HCT116 (cell line): ENCODE measurements at regions not wholly inside any gene's neighbourhood (a gene's known extent, or its start where the extent isn't known, plus 50 kb on each side); places are given as distances from the start of the nearest gene placed in this dataset.
A peak's percentile ranks its signal among the peaks of the same experiment; 100 is the strongest.

Source experiments
- ATAC-seq: fragments of 200-7000 bp; cut with Tn5 transposase; 2 replicates; pipeline ENCODE4 v1.9.1; 2020; ENCODE audit warnings: mild to moderate bottlenecking, moderate library complexity
- BruUV-seq: library from RNA; stranded (reverse); fragments of 400-500 nt; replicated peaks from 2 replicates; lab custom pipeline; 2021; lab: Mats Ljungman, UMichigan
- CTCF ChIA-PET: fragments of 300-600 bp; sonication (Branson Sonifier 250); formaldehyde crosslinking; loops from one replicate; lab custom pipeline; 2021; ENCODE audit warnings: antibody characterized with exemption; lab: Charles Lee
- POLR2A ChIA-PET: fragments of 300-600, 350-600 bp; sonication (Branson Sonifier 250); formaldehyde crosslinking; loops from one replicate; lab custom pipeline; 2021; ENCODE audit warnings: antibody characterized with exemption; lab: Charles Lee
- RAD21 ChIA-PET, 2 experiments: fragments of 300-600 bp; sonication (Branson Sonifier 250); formaldehyde crosslinking; loops; one replicate each; lab custom pipeline; 2023; ENCODE audit warnings: low total read pairs in 2 of 2; ENCODE audit not compliant: uncharacterized antibody in 2 of 2, unreplicated experiment in 2 of 2, low non-redundant PET in 1 of 2; lab: Charles Lee
- DNase-seq: peaks from one replicate; pipeline ENCODE4 v3.0.0-alpha.2; 2010; ENCODE audit warnings: low read depth, low spot score
- H2AFZ ChIP-seq: fragments of 200-600 bp; shearing (Covaris generic), sonication (generic); 2 replicates; pipeline ENCODE4 v1.6.1; 2017; ENCODE audit warnings: low read depth, mixed run types, mixed read lengths, antibody characterized with exemption, low read length; ENCODE audit not compliant: poor library complexity, severe bottlenecking
- H3K27ac ChIP-seq: 2 replicates; pipeline ENCODE4 v1.5.1; 2012; ENCODE audit warnings: low read depth, low read length
- H3K27me3 ChIP-seq: fragments of 200-600 bp; sonication (generic); 2 replicates; pipeline ENCODE4 v1.6.1; 2016; ENCODE audit warnings: mixed run types, low read length, mixed read lengths; ENCODE audit not compliant: insufficient read depth
- H3K36me3 ChIP-seq, 2 experiments: fragments of 200-500 bp in 1 of 2; fragments of 200-600 bp in 1 of 2; sonication (Bioruptor generic) in 1 of 2; sonication (generic) in 1 of 2; 2 replicates each; pipeline versions ENCODE4 v1.5.1 to v1.6.1; 2014 to 2016; ENCODE audit warnings: low read length in 2 of 2, inconsistent platforms in 1 of 2, mixed read lengths in 1 of 2, mixed run types in 1 of 2; ENCODE audit not compliant: insufficient read depth in 2 of 2, control insufficient read depth in 1 of 2
- H3K4me1 ChIP-seq, 2 experiments: fragments of 200-600 bp in 1 of 2; sonication (generic) in 1 of 2; 2 replicates each; pipeline versions ENCODE4 v1.5.1 to v1.6.1; 2012 to 2017; ENCODE audit warnings: low read length in 2 of 2, inconsistent platforms in 1 of 2, mild to moderate bottlenecking in 1 of 2, mixed read lengths in 1 of 2, mixed run types in 1 of 2, moderate library complexity in 1 of 2; ENCODE audit not compliant: insufficient read depth in 2 of 2, control insufficient read depth in 1 of 2
- H3K4me2 ChIP-seq: fragments of 200-600 bp; sonication (generic); 2 replicates; pipeline ENCODE4 v1.6.1; 2017; ENCODE audit warnings: mixed run types, low read length, mixed read lengths
- H3K4me3 ChIP-seq, 2 experiments: fragments of 200-600 bp in 1 of 2; sonication (generic) in 1 of 2; replicated peaks in 1 of 2; 2 replicates each; pipeline ENCODE4 v1.5.1; 2011 to 2016; ENCODE audit warnings: low read length in 2 of 2, control low read depth in 1 of 2, low read depth in 1 of 2, mild to moderate bottlenecking in 1 of 2, mixed read lengths in 1 of 2, mixed run types in 1 of 2
- H3K79me2 ChIP-seq: fragments of 200-600 bp; sonication (generic); 2 replicates; pipeline ENCODE4 v1.6.1; 2017; ENCODE audit warnings: mild to moderate bottlenecking, mixed run types, low read length, moderate library complexity, mixed read lengths; ENCODE audit not compliant: insufficient read depth
- H3K9ac ChIP-seq: fragments of 200-600 bp; sonication (generic); 2 replicates; pipeline ENCODE4 v1.6.1; 2016; ENCODE audit warnings: low read length, mixed read lengths
- H3K9me2 ChIP-seq: fragments of 200-600 bp; sonication (generic), shearing (Covaris generic); 2 replicates; pipeline ENCODE4 v1.6.1; 2017; ENCODE audit warnings: mixed run types, mild to moderate bottlenecking, moderate library complexity; ENCODE audit not compliant: insufficient read depth
- H3K9me3 ChIP-seq, 2 experiments: fragments of 200-500 bp in 1 of 2; fragments of 200-600 bp in 1 of 2; sonication (Bioruptor generic) in 1 of 2; sonication (generic) in 1 of 2; 2 replicates each; pipeline ENCODE4 v1.6.1; 2014 to 2017; ENCODE audit warnings: low read length in 2 of 2, mixed read lengths in 2 of 2, inconsistent platforms in 1 of 2, low read depth in 1 of 2, mild to moderate bottlenecking in 1 of 2, mixed run types in 1 of 2, moderate library complexity in 1 of 2; ENCODE audit not compliant: control insufficient read depth in 1 of 2, insufficient read depth in 1 of 2
- H4K20me1 ChIP-seq: fragments of 200-600 bp; sonication (generic), shearing (Covaris generic); 2 replicates; pipeline ENCODE4 v1.6.1; 2017; ENCODE audit warnings: mixed run types, mild to moderate bottlenecking, moderate library complexity; ENCODE audit not compliant: insufficient read depth
- CBX3 ChIP-seq: IDR thresholded peaks from 2 replicates; pipeline ENCODE4 v1.6.1; 2012; ENCODE audit warnings: low read depth
- EGR1 ChIP-seq: IDR thresholded peaks from 2 replicates; pipeline ENCODE4 v1.6.1; 2012; ENCODE audit warnings: low read depth
- ELF1 ChIP-seq: IDR thresholded peaks from 2 replicates; pipeline ENCODE4 v1.6.1; 2012; ENCODE audit warnings: low read depth, borderline replicate concordance
- EZH2 ChIP-seq: fragments of 200-600 bp; sonication (generic); IDR thresholded peaks from 2 replicates; pipeline ENCODE4 v1.6.1; 2017; ENCODE audit warnings: antibody characterized with exemption, mixed run types
- EZH2phosphoT487 ChIP-seq: fragments of 200-600 bp; IDR thresholded peaks from 2 replicates; pipeline ENCODE4 v1.6.1; 2018; ENCODE audit warnings: antibody characterized with exemption, borderline replicate concordance
- FOSL1 ChIP-seq: IDR thresholded peaks from 2 replicates; pipeline ENCODE4 v1.6.1; 2012; ENCODE audit warnings: low read depth
- JUND ChIP-seq: IDR thresholded peaks from 2 replicates; pipeline ENCODE4 v1.6.1; 2012
- POLR2A ChIP-seq: IDR thresholded peaks from 2 replicates; pipeline ENCODE4 v1.7.0; 2011; ENCODE audit warnings: borderline replicate concordance; ENCODE audit not compliant: insufficient read depth, insufficient read length; ENCODE audit errors: extremely low read depth
- POLR2AphosphoS5 ChIP-seq: IDR thresholded peaks from 2 replicates; pipeline ENCODE4 v1.6.1; 2011; ENCODE audit warnings: mild to moderate bottlenecking, low read depth, low read length, moderate library complexity
- RAD21 ChIP-seq: IDR thresholded peaks from 2 replicates; pipeline ENCODE4 v1.6.1; 2012; ENCODE audit warnings: low read depth, mild to moderate bottlenecking
- SIN3A ChIP-seq: IDR thresholded peaks from 2 replicates; pipeline ENCODE4 v1.6.1; 2012; ENCODE audit warnings: low read depth
- SRF ChIP-seq: IDR thresholded peaks from 2 replicates; pipeline ENCODE4 v1.6.1; 2012; ENCODE audit warnings: low read depth
- TCF7L2 ChIP-seq: IDR thresholded peaks from 2 replicates; pipeline ENCODE4 v1.7.0; 2011; ENCODE audit warnings: borderline replicate concordance, inconsistent platforms; ENCODE audit not compliant: insufficient read depth, insufficient read length; ENCODE audit errors: extremely low read depth
- YY1 ChIP-seq: IDR thresholded peaks from 2 replicates; pipeline ENCODE4 v1.6.1; 2011; ENCODE audit warnings: low read length, low read depth, moderate library complexity, mild to moderate bottlenecking; ENCODE audit not compliant: insufficient replicate concordance; ENCODE audit errors: extremely low read depth
- ZFX ChIP-seq: fragments of 450-650 bp; IDR thresholded peaks from 2 replicates; pipeline ENCODE4 v1.6.1; 2017
- ZNF274 ChIP-seq: fragments of 200-500 bp; sonication (Bioruptor generic); IDR thresholded peaks from 2 replicates; pipeline ENCODE4 v1.6.1; 2014; ENCODE audit warnings: mild to moderate bottlenecking, low read depth, low read length, inconsistent platforms
- intact Hi-C: fragments of 100-400 bp; cut with micrococcal nuclease; formaldehyde crosslinking; loops from 2 replicates; pipeline ENCODE4 v1.10.0; 2022
- TF ChIP-seq, protein P1 (sequence below): IDR thresholded peaks from 2 replicates; pipeline ENCODE4 v1.6.1; 2012
- TF ChIP-seq, protein P2 (sequence below): IDR thresholded peaks from 2 replicates; pipeline ENCODE4 v1.6.1; 2012; ENCODE audit warnings: low read depth
- TF ChIP-seq, protein P3 (sequence below): IDR thresholded peaks from 2 replicates; pipeline ENCODE4 v1.6.1; 2011; ENCODE audit warnings: mild to moderate bottlenecking, low read length, moderate library complexity; ENCODE audit not compliant: insufficient replicate concordance; ENCODE audit errors: extremely low read depth
- TF ChIP-seq, protein P4 (sequence below): IDR thresholded peaks from 2 replicates; pipeline ENCODE4 v1.6.1; 2012
- TF ChIP-seq, protein P5 (sequence below), 3 experiments: fragments of 200-600 bp in 1 of 3; sonication (generic) in 1 of 3; IDR thresholded peaks in 2 of 3; conservative IDR thresholded peaks in 1 of 3; 2 replicates each; pipeline ENCODE4 v1.5.1; 2012 to 2017; ENCODE audit warnings: low read depth in 2 of 3, low read length in 2 of 3, antibody characterized with exemption in 1 of 3, borderline replicate concordance in 1 of 3, control low read depth in 1 of 3, mild to moderate bottlenecking in 1 of 3, mixed read lengths in 1 of 3, mixed run types in 1 of 3, moderate library complexity in 1 of 3; ENCODE audit not compliant: insufficient read depth in 1 of 3

DNA sequence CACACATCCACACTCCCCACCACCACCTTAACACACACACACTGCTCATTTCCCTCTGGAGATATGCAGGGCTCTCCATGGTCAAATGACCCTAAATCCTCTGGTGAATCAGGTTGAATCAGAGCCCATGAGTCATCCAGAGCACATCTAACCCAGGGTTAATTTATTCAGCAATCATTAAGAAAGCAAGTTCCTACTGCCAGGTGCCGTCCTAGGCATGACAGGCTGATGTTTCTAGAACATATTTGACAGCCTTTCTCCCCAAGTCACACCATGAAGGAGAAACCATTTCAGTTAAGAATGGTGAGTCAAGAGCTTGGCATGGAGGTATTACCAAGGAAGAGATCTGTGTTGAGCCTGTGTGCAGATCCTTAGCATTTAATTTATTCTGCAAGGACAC is 194.3 kb upstream of the CAMK1G start:
- Histone ChIP-seq H3K4me1 (peaks cover 0 to 29% of the 10 kb centered on the region in 2 experiments; a peak in 2 of 4 replicates), H3K9ac (no peak overlapping the region), H3K36me3 (no peaks in the 10 kb centered on the region), H4K20me1 (no peaks in the 10 kb centered on the region), H3K9me3 (no peaks in the 10 kb centered on the region), H3K27me3 (no peaks in the 10 kb centered on the region), H3K4me2 (peak overlapping the region; percentile 40), H3K9me2 (no peaks in the 10 kb centered on the region), H3K4me3 (no peak overlapping the region), H3K27ac (no peak overlapping the region), H3K79me2 (no peaks in the 10 kb centered on the region), H2AFZ (no peak overlapping the region)
- intact Hi-C loops = loop anchor here (10.0 kb wide), 1 partner anchor 56 kb away; no protein-coding TSS in a partner anchor
- RAD21 ChIA-PET = no interaction called here
- CTCF ChIA-PET = no interaction called here
- BruUV-seq = no TSS peak
- ATAC-seq (peak; percentile 84), DNase-seq (peak; percentile 72)
- POLR2A ChIA-PET = no interaction called here
- TF ChIP-seq ZNF274 (no peak), ELF1 (no peak), JUND (peak; percentile 93), TCF7L2 (no peak), EGR1 (no peak), POLR2A (no peak), YY1 (no peak), SIN3A (peak; percentile 64; the same call in 1 of the 2 replicates), FOSL1 (peak; percentile 99), EZH2phosphoT487 (no peak), CBX3 (peak; percentile 80; the same call in 1 of the 2 replicates), EZH2 (no peak), SRF (peak; percentile 68; the same call in 1 of the 2 replicates), RAD21 (peak; percentile 18; the same call in 1 of the 2 replicates), POLR2AphosphoS5 (0 out of 2 replicates have a peak, but pooled peaks have one; percentile 32), ZFX (no peak)
- TF ChIP-seq, protein P1, sequence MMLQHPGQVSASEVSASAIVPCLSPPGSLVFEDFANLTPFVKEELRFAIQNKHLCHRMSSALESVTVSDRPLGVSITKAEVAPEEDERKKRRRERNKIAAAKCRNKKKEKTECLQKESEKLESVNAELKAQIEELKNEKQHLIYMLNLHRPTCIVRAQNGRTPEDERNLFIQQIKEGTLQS = no peak
- TF ChIP-seq, protein P2, sequence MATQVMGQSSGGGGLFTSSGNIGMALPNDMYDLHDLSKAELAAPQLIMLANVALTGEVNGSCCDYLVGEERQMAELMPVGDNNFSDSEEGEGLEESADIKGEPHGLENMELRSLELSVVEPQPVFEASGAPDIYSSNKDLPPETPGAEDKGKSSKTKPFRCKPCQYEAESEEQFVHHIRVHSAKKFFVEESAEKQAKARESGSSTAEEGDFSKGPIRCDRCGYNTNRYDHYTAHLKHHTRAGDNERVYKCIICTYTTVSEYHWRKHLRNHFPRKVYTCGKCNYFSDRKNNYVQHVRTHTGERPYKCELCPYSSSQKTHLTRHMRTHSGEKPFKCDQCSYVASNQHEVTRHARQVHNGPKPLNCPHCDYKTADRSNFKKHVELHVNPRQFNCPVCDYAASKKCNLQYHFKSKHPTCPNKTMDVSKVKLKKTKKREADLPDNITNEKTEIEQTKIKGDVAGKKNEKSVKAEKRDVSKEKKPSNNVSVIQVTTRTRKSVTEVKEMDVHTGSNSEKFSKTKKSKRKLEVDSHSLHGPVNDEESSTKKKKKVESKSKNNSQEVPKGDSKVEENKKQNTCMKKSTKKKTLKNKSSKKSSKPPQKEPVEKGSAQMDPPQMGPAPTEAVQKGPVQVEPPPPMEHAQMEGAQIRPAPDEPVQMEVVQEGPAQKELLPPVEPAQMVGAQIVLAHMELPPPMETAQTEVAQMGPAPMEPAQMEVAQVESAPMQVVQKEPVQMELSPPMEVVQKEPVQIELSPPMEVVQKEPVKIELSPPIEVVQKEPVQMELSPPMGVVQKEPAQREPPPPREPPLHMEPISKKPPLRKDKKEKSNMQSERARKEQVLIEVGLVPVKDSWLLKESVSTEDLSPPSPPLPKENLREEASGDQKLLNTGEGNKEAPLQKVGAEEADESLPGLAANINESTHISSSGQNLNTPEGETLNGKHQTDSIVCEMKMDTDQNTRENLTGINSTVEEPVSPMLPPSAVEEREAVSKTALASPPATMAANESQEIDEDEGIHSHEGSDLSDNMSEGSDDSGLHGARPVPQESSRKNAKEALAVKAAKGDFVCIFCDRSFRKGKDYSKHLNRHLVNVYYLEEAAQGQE = no peak
- TF ChIP-seq, protein P3, sequence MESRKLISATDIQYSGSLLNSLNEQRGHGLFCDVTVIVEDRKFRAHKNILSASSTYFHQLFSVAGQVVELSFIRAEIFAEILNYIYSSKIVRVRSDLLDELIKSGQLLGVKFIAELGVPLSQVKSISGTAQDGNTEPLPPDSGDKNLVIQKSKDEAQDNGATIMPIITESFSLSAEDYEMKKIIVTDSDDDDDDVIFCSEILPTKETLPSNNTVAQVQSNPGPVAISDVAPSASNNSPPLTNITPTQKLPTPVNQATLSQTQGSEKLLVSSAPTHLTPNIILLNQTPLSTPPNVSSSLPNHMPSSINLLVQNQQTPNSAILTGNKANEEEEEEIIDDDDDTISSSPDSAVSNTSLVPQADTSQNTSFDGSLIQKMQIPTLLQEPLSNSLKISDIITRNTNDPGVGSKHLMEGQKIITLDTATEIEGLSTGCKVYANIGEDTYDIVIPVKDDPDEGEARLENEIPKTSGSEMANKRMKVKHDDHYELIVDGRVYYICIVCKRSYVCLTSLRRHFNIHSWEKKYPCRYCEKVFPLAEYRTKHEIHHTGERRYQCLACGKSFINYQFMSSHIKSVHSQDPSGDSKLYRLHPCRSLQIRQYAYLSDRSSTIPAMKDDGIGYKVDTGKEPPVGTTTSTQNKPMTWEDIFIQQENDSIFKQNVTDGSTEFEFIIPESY = no peak
- TF ChIP-seq, protein P4, sequence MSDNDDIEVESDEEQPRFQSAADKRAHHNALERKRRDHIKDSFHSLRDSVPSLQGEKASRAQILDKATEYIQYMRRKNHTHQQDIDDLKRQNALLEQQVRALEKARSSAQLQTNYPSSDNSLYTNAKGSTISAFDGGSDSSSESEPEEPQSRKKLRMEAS = peak; percentile 80
- TF ChIP-seq, protein P5, sequence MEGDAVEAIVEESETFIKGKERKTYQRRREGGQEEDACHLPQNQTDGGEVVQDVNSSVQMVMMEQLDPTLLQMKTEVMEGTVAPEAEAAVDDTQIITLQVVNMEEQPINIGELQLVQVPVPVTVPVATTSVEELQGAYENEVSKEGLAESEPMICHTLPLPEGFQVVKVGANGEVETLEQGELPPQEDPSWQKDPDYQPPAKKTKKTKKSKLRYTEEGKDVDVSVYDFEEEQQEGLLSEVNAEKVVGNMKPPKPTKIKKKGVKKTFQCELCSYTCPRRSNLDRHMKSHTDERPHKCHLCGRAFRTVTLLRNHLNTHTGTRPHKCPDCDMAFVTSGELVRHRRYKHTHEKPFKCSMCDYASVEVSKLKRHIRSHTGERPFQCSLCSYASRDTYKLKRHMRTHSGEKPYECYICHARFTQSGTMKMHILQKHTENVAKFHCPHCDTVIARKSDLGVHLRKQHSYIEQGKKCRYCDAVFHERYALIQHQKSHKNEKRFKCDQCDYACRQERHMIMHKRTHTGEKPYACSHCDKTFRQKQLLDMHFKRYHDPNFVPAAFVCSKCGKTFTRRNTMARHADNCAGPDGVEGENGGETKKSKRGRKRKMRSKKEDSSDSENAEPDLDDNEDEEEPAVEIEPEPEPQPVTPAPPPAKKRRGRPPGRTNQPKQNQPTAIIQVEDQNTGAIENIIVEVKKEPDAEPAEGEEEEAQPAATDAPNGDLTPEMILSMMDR (IDR thresholded peaks at IDR 0.05 in 2 of 3, conservative IDR thresholded peaks at IDR 0.05 in 1 of 3; ENCODE audit: borderline replicate concordance in 1 of 3, insufficient read depth in 1 of 3, low read depth in 2 of 3, low read length in 2 of 3) = no peak
